GM12878 (cell line): ENCODE measurements at regions not wholly inside any gene's neighbourhood (a gene's known extent, or its start where the extent isn't known, plus 50 kb on each side); places are given as distances from the start of the nearest gene placed in this dataset.

Experiments
- ATAC-seq: fragments of 200-7000 bp; cut with Tn5 transposase; 3 replicates; pipeline ENCODE4 v1.9.1; 2020; ENCODE audit warnings: mild to moderate bottlenecking, moderate library complexity
- BruUV-seq: library from RNA; stranded (reverse); fragments of 400-500 nt; replicated peaks from 2 replicates; lab custom pipeline; 2021; lab: Mats Ljungman, UMichigan
- CTCF ChIA-PET: fragments of 300-600 bp; sonication (Branson Sonifier 250); formaldehyde crosslinking; extraction: SDS; loops from one replicate; lab custom pipeline; 2021; ENCODE audit warnings: inconsistent platforms; lab: Yijun Ruan, JAX
- POLR2A ChIA-PET: fragments of 350-600 bp; formaldehyde crosslinking; extraction: SDS; loops from one replicate; lab custom pipeline; 2021; ENCODE audit warnings: inconsistent platforms; lab: Charles Lee
- RAD21 ChIA-PET: fragments of 300-600 bp; sonication (Branson Sonifier 250); formaldehyde crosslinking; loops from one replicate; lab custom pipeline; 2023; ENCODE audit warnings: antibody characterized with exemption; ENCODE audit not compliant: unreplicated experiment; lab: Charles Lee
- SMC1A ChIA-PET: fragments of 300-600 bp; sonication (Branson Sonifier 250); formaldehyde crosslinking; loops from one replicate; lab custom pipeline; 2023; ENCODE audit not compliant: unreplicated experiment, uncharacterized antibody; lab: Charles Lee
- DNase-seq: peaks from one replicate; pipeline ENCODE4 v3.0.0-alpha.2; 2011; ENCODE audit warnings: low read depth, low spot score
- FAIRE-seq: peaks from 3 replicates; lab custom pipeline; 2011; peaks lifted over from hg19 to GRCh38; lab: Jason Lieb, UNC
- H2AFZ ChIP-seq: 2 replicates; pipeline ENCODE4 v1.6.0; 2011; ENCODE audit warnings: low read depth, low read length, control low read depth; ENCODE audit not compliant: control insufficient read depth
- H3K27ac ChIP-seq: 2 replicates; pipeline ENCODE4 v1.5.1; 2011; ENCODE audit warnings: control low read depth; ENCODE audit not compliant: control insufficient read depth, insufficient read depth
- H3K27me3 ChIP-seq, 2 experiments: replicated peaks in 1 of 2; 2 replicates each; pipeline versions ENCODE4 v1.6.0 to v1.6.1; 2011; ENCODE audit warnings: low read length in 1 of 2; ENCODE audit not compliant: control insufficient read depth in 2 of 2, insufficient read depth in 2 of 2
- H3K36me3 ChIP-seq, 2 experiments: 2 replicates each; pipeline ENCODE4 v1.5.1; 2011; ENCODE audit warnings: low read length in 1 of 2; ENCODE audit not compliant: control insufficient read depth in 2 of 2, insufficient read depth in 2 of 2
- H3K4me1 ChIP-seq: 2 replicates; pipeline ENCODE4 v1.6.1; 2011; ENCODE audit warnings: mild to moderate bottlenecking, low read length, moderate library complexity, mixed read lengths; ENCODE audit not compliant: control insufficient read depth, insufficient read depth
- H3K4me2 ChIP-seq: 2 replicates; pipeline ENCODE4 v1.6.0; 2011; ENCODE audit warnings: control low read depth; ENCODE audit not compliant: control insufficient read depth, insufficient read depth
- H3K4me3 ChIP-seq: fragments of 200-600 bp; sonication (generic); 2 replicates; pipeline ENCODE4 v1.5.1; 2016
- H3K79me2 ChIP-seq: 2 replicates; pipeline ENCODE4 v1.6.0; 2011; ENCODE audit warnings: low read length; ENCODE audit not compliant: control insufficient read depth, insufficient read depth
- H3K9ac ChIP-seq: 2 replicates; pipeline ENCODE4 v1.8.0; 2011; ENCODE audit warnings: low read length, control low read depth, mixed read lengths; ENCODE audit not compliant: control insufficient read depth, insufficient read depth
- H3K9me3 ChIP-seq: replicated peaks from 3 replicates; pipeline ENCODE4 v1.5.1; 2011; ENCODE audit warnings: mild to moderate bottlenecking, low read length; ENCODE audit not compliant: control insufficient read depth, insufficient read depth
- H4K20me1 ChIP-seq: 2 replicates; pipeline ENCODE4 v1.6.0; 2011; ENCODE audit not compliant: control insufficient read depth, insufficient read depth
- EED ChIP-seq: sonication (generic); IDR thresholded peaks from 2 replicates; pipeline ENCODE4 v1.6.1; 2016; ENCODE audit warnings: antibody characterized with exemption, low read depth
- EZH2 ChIP-seq: IDR thresholded peaks from 2 replicates; pipeline ENCODE4 v1.6.1; 2012; ENCODE audit warnings: low read depth, mild to moderate bottlenecking, control low read depth, inconsistent platforms, low read length, borderline replicate concordance; ENCODE audit not compliant: control insufficient read depth
- IRF4 ChIP-seq: IDR thresholded peaks from 2 replicates; pipeline ENCODE4 v1.6.1; 2011; ENCODE audit warnings: low read depth, low read length
- MEF2B ChIP-seq: fragments of 450-650 bp; IDR thresholded peaks from 2 replicates; pipeline ENCODE4 v1.6.1; 2018; ENCODE audit warnings: mild to moderate bottlenecking, moderate library complexity; ENCODE audit not compliant: partially characterized antibody, poor library complexity, severe bottlenecking
- NR2C1 ChIP-seq: fragments of 450-650 bp; IDR thresholded peaks from 2 replicates; pipeline ENCODE4 v1.6.1; 2017; ENCODE audit warnings: antibody characterized with exemption, mild to moderate bottlenecking, moderate library complexity
- POLR2AphosphoS2 ChIP-seq: IDR thresholded peaks from 2 replicates; pipeline ENCODE4 v1.6.1; 2011; ENCODE audit warnings: low read depth, mild to moderate bottlenecking, low read length, improper control_type of control experiment, moderate library complexity
- SREBF2 ChIP-seq: IDR thresholded peaks from 2 replicates; pipeline ENCODE4 v1.6.1; 2012; ENCODE audit warnings: mild to moderate bottlenecking, low read length
- WGBS: methylation state at CpG from one replicate; pipeline ENCODE4 v1.1.6; 2016; ENCODE audit warnings: low lambda C conversion rate; ENCODE audit not compliant: insufficient replicate concordance, insufficient coverage; ENCODE audit errors: missing lambda C conversion rate; 5-methylcytosine and 5-hydroxymethylcytosine counted together
- in situ Hi-C: fragments of 300-500 bp; cut with MboI; formaldehyde crosslinking; loops from 9 replicates; pipeline ENCODE4 v1.14.3; 2018; ENCODE audit warnings: mixed read lengths
- intact Hi-C: fragments of 100-400 bp; cut with micrococcal nuclease; formaldehyde crosslinking; loops from one replicate; pipeline ENCODE4 v1.14.2; 2022; ENCODE audit not compliant: unreplicated experiment

- no TSS peak for BruUV-seq
- 82% methylated on average over 1 of the region's 1 CpG for WGBS
- H3K36me3 ChIP-seq: no peaks in the 10 kb centered on the region
- ATAC-seq (no peak), FAIRE-seq (no peak), DNase-seq (no peak)
- intact Hi-C loops (no loop called here), in situ Hi-C loops (no loop called here)
- RAD21 ChIA-PET: no interaction called here
- no peaks in the 10 kb centered on the region; the same call in 1 of the 2 replicates for H3K4me1 ChIP-seq
- POLR2A ChIA-PET: interaction anchor here (0.6 kb wide), 1 partner anchor 806 kb away, joined by 5 read pairs; no protein-coding TSS in a partner anchor
- TF ChIP-seq EED (no peak), POLR2AphosphoS2 (no peak), NR2C1 (no peak), EZH2 (no peak), MEF2B (no peak), IRF4 (no peak), SREBF2 (no peak)
- H2AFZ ChIP-seq: no peak overlapping the region
- no peaks in the 10 kb centered on the region for H4K20me1 ChIP-seq
- CTCF ChIA-PET: interaction anchor here (1.2 to 1.3 kb wide), 2 partner anchors 15 to 411 kb away, joined by 3 to 6 read pairs; no protein-coding TSS in a partner anchor
- no peak overlapping the region for H3K27ac ChIP-seq
- H3K79me2 ChIP-seq: no peaks in the 10 kb centered on the region
- H3K4me2 ChIP-seq: no peak overlapping the region
- no peaks in the 10 kb centered on the region; a peak in 1 of 4 replicates for H3K27me3 ChIP-seq
- no peaks in the 10 kb centered on the region for H3K9me3 ChIP-seq
- H3K4me3 ChIP-seq: no peak overlapping the region
- SMC1A ChIA-PET: interaction anchor here (0.6 to 1.7 kb wide), 7 partner anchors 11 to 312 kb away, joined by 3 to 4 read pairs (median 3); no protein-coding TSS in a partner anchor
- no peak overlapping the region for H3K9ac ChIP-seq
These were observed 122.2 kb downstream of the QPCT start for GRCh38 chr2:37466533-37467222.
